Breast epithelium (tissue), 4 donors: ENCODE measurements at regions not wholly inside any gene's neighbourhood (a gene's known extent, or its start where the extent isn't known, plus 50 kb on each side); places are given as distances from the start of the nearest gene placed in this dataset.

Experiments used
- DNase-seq, 2 donors: peaks; one replicate each; pipeline ENCODE4 v3.0.0-alpha.2; 2019; ENCODE audit warnings: low spot score in 2 of 2
- H3K27ac ChIP-seq, 2 donors: fragments of 200-600 bp; sonication (generic) in 1 of 2; one replicate each; pipeline ENCODE4 v1.5.1; 2016 to 2019; ENCODE audit warnings: mild to moderate bottlenecking in 1 of 2
- H3K27me3 ChIP-seq, 2 donors: fragments of 200-600 bp; sonication (generic) in 1 of 2; one replicate each; pipeline versions ENCODE4 v1.5.1 to v1.6.0; 2017 to 2019; ENCODE audit warnings: control low read depth in 1 of 2, mild to moderate bottlenecking in 1 of 2
- H3K36me3 ChIP-seq: fragments of 200-600 bp; one replicate; pipeline ENCODE4 v1.5.1; 2019
- H3K4me1 ChIP-seq, 2 donors: fragments of 200-600 bp; sonication (generic); one replicate each; pipeline ENCODE4 v1.5.1; 2016 to 2019; ENCODE audit warnings: control low read depth in 1 of 2
- H3K4me3 ChIP-seq, 3 donors: fragments of 200-600 bp; sonication (generic); 1 replicate in 2 of 3; 2 replicates in 1 of 3; pipeline ENCODE4 v1.5.1; 2016 to 2019; ENCODE audit warnings: mild to moderate bottlenecking in 3 of 3, moderate library complexity in 2 of 3
- H3K9me3 ChIP-seq, 2 donors: fragments of 200-600 bp; sonication (generic) in 1 of 2; one replicate each; pipeline ENCODE4 v1.5.1; 2016 to 2019; ENCODE audit warnings: control low read depth in 1 of 2
- CTCF ChIP-seq, 3 donors: fragments of 450-650 bp; IDR thresholded peaks; one replicate each; pipeline ENCODE4 v1.5.1; 2016 to 2017; ENCODE audit warnings: antibody characterized with exemption in 3 of 3, mild to moderate bottlenecking in 3 of 3, moderate library complexity in 3 of 3
- POLR2A ChIP-seq: fragments of 450-650 bp; IDR thresholded peaks from one replicate; pipeline ENCODE4 v1.6.1; 2016; ENCODE audit warnings: antibody characterized with exemption, mild to moderate bottlenecking, moderate library complexity
- POLR2AphosphoS5 ChIP-seq, 3 donors: sonication (generic); formaldehyde crosslinking; IDR thresholded peaks; one replicate each; pipeline ENCODE4 v1.6.1; 2017; ENCODE audit warnings: antibody characterized with exemption in 3 of 3
- intact Hi-C: fragments of 100-400 bp; cut with DNase I; formaldehyde crosslinking; loops from one replicate; pipeline ENCODE4 v1.15.1; 2023; ENCODE audit warnings: low total_unique reads

DNA sequence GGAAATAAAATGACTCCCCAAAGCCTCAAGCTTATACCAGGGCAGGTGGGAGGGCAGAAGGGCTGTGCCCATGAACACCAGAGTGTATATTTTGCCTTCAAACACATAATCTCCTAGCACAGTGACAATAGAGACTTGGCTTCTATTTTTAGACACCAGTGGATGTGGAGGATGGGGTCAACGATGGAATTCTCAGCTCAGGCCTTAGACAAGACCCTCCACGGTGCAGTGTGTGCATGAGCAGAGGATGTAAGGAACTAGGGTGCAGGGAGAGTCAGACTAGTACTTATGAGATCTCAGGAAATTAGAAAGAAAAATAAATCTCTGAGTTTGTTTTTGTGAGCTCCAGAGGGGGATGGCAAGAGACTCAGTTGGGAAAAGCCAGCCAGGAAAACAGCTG, 113.6 kb upstream of the CADM1 start:
- intact Hi-C loops, result no loop called here
- Histone ChIP-seq H3K4me3 (no peak overlapping the region), H3K9me3 (no peaks in the 10 kb centered on the region), H3K4me1 (no peaks in the 10 kb centered on the region), H3K27ac (no peak overlapping the region), H3K27me3 (no peaks in the 10 kb centered on the region), H3K36me3 (no peaks in the 10 kb centered on the region)
- DNase-seq, result no peak
- no peak for TF ChIP-seq POLR2A
- TF ChIP-seq POLR2AphosphoS5 (IDR thresholded peaks at IDR 0.05), result no peak
- TF ChIP-seq CTCF (IDR thresholded peaks at IDR 0.05), result no peak

- no peak for DNase-seq
- Histone ChIP-seq H3K27ac (no peak overlapping the region), H3K27me3 (no peaks in the 10 kb centered on the region), H3K4me1 (no peaks in the 10 kb centered on the region), H3K9me3 (no peaks in the 10 kb centered on the region), H3K36me3 (no peaks in the 10 kb centered on the region), H3K4me3 (no peak overlapping the region)
- intact Hi-C loops, result no loop called here
- TF ChIP-seq CTCF (IDR thresholded peaks at IDR 0.05) (no peak), POLR2A (no peak), POLR2AphosphoS5 (IDR thresholded peaks at IDR 0.05) (no peak)
These were observed 112.8 kb upstream of the CADM1 start for GRCh38 chr11:115616971-115617370.

- TF ChIP-seq POLR2A (no peak), POLR2AphosphoS5 (IDR thresholded peaks at IDR 0.05) (no peak), CTCF (IDR thresholded peaks at IDR 0.05) (no peak)
- Histone ChIP-seq H3K9me3 (no peaks in the 10 kb centered on the region), H3K27ac (no peak overlapping the region), H3K27me3 (no peaks in the 10 kb centered on the region), H3K36me3 (no peaks in the 10 kb centered on the region), H3K4me3 (no peak overlapping the region), H3K4me1 (no peaks in the 10 kb centered on the region)
- no peak for DNase-seq
- intact Hi-C loops, result no loop called here
These were observed 109.9 kb upstream of the CADM1 start for GRCh38 chr11:115613986-115614632.

GRCh38 chr11:115613004-115613403, 108.8 kb upstream of the CADM1 start:
- TF ChIP-seq POLR2A (no peak), POLR2AphosphoS5 (IDR thresholded peaks at IDR 0.05) (no peak), CTCF (IDR thresholded peaks at IDR 0.05) (no peak)
- DNase-seq, result no peak
- intact Hi-C loops, result no loop called here
- Histone ChIP-seq H3K4me1 (no peaks in the 10 kb centered on the region), H3K4me3 (no peak overlapping the region), H3K27ac (no peak overlapping the region), H3K27me3 (no peaks in the 10 kb centered on the region), H3K9me3 (no peaks in the 10 kb centered on the region), H3K36me3 (no peaks in the 10 kb centered on the region)

- TF ChIP-seq CTCF (IDR thresholded peaks at IDR 0.05), result no peak
- TF ChIP-seq POLR2AphosphoS5 (IDR thresholded peaks at IDR 0.05), result no peak
- no peak for TF ChIP-seq POLR2A
- intact Hi-C loops, result no loop called here
- H3K27ac ChIP-seq, result no peak overlapping the region
- DNase-seq, result no peak
- H3K36me3 ChIP-seq, result no peaks in the 10 kb centered on the region
- peaks cover 0 to 3% of the 10 kb centered on the region in 2 donors for H3K4me1 ChIP-seq
- no peaks in the 10 kb centered on the region for H3K9me3 ChIP-seq
- no peaks in the 10 kb centered on the region for H3K27me3 ChIP-seq
- H3K4me3 ChIP-seq, result no peak overlapping the region
These were observed 108.0 kb upstream of the CADM1 start for GRCh38 chr11:115612046-115612730.
